ENCODE measurements at regions not wholly inside any gene's neighbourhood (a gene's known extent, or its start where the extent isn't known, plus 50 kb on each side); places are given as distances from the start of the nearest gene placed in this dataset.

GRCh38 chr4:137226221-137226620 lies 306.1 kb downstream of the PCDH18 start:
- Histone ChIP-seq H3K27me3 (no peaks in the 10 kb centered on the region), H3K4me3 (no peak overlapping the region), H3K4me1 (no peaks in the 10 kb centered on the region), H3K27ac (no peak overlapping the region), H3K9me3 (no peaks in the 10 kb centered on the region), H3K36me3 (no peaks in the 10 kb centered on the region)
- in situ Hi-C loops (cut with MboI; ENCODE audit: low sequenced_read_pairs in 4 of 4) (no loop called here), intact Hi-C loops (cut with DNase I; ENCODE audit: low total_unique reads) (no loop called here)
- TF ChIP-seq, protein P1, sequence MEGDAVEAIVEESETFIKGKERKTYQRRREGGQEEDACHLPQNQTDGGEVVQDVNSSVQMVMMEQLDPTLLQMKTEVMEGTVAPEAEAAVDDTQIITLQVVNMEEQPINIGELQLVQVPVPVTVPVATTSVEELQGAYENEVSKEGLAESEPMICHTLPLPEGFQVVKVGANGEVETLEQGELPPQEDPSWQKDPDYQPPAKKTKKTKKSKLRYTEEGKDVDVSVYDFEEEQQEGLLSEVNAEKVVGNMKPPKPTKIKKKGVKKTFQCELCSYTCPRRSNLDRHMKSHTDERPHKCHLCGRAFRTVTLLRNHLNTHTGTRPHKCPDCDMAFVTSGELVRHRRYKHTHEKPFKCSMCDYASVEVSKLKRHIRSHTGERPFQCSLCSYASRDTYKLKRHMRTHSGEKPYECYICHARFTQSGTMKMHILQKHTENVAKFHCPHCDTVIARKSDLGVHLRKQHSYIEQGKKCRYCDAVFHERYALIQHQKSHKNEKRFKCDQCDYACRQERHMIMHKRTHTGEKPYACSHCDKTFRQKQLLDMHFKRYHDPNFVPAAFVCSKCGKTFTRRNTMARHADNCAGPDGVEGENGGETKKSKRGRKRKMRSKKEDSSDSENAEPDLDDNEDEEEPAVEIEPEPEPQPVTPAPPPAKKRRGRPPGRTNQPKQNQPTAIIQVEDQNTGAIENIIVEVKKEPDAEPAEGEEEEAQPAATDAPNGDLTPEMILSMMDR (IDR thresholded peaks at IDR 0.05 in 4 of 5, conservative IDR thresholded peaks at IDR 0.05 in 1 of 5) = no peak
- no peak for TF ChIP-seq POLR2A (IDR thresholded peaks at IDR 0.05)
- DNase-seq (no peak), ATAC-seq (no peak)

GRCh38 chr4:137213372-137214173 lies 318.7 kb downstream of the PCDH18 start:
- H3K4me1 ChIP-seq = no peaks in the 10 kb centered on the region
- DNase-seq (no peak), ATAC-seq (no peak)
- no peak overlapping the region for H3K4me3 ChIP-seq
- in situ Hi-C loops (cut with MboI; ENCODE audit: low sequenced_read_pairs in 4 of 4) = no loop called here
- no peaks in the 10 kb centered on the region for H3K27me3 ChIP-seq
- no peaks in the 10 kb centered on the region for H3K36me3 ChIP-seq
- H3K9me3 ChIP-seq = no peaks in the 10 kb centered on the region
- TF ChIP-seq, protein P1 (IDR thresholded peaks at IDR 0.05 in 4 of 5, conservative IDR thresholded peaks at IDR 0.05 in 1 of 5) = no peak
- TF ChIP-seq POLR2A (IDR thresholded peaks at IDR 0.05) = no peak
- H3K27ac ChIP-seq = no peak overlapping the region
- intact Hi-C loops (cut with DNase I; ENCODE audit: low total_unique reads) = no loop called here

- ATAC-seq (no peak), DNase-seq (no peak)
- Histone ChIP-seq H3K4me3 (no peak overlapping the region), H3K9me3 (no peaks in the 10 kb centered on the region), H3K27me3 (no peaks in the 10 kb centered on the region), H3K27ac (no peak overlapping the region), H3K36me3 (no peaks in the 10 kb centered on the region), H3K4me1 (no peaks in the 10 kb centered on the region)
- in situ Hi-C loops (cut with MboI; ENCODE audit: low sequenced_read_pairs in 4 of 4) (no loop called here), intact Hi-C loops (cut with DNase I; ENCODE audit: low total_unique reads) (no loop called here)
- TF ChIP-seq, protein P1 (IDR thresholded peaks at IDR 0.05 in 4 of 5, conservative IDR thresholded peaks at IDR 0.05 in 1 of 5) = no peak
- no peak for TF ChIP-seq POLR2A (IDR thresholded peaks at IDR 0.05)
These were observed 319.7 kb downstream of the PCDH18 start for GRCh38 chr4:137212601-137213000.

DNA sequence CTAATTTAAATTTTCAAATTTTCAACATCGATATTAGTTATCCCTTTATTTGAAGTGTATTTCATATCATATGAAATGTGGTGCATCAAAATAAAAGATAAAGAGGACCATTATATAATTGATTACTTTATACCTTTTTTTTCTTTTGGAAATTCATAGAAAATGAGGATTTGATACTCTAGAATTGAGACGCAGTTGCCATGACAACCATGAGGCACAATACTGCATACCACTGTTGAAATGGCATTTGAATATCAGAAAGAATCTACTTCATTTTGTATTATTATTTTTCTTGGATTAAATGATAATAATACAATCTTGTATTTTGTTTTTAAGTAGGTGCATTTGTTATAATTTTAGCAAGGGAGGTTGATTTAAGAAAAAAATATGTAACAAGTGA lies 323.1 kb downstream of the PCDH18 start:
- no peak for DNase-seq
- TF ChIP-seq POLR2A (IDR thresholded peaks at IDR 0.05) = no peak
- TF ChIP-seq, protein P1 (IDR thresholded peaks at IDR 0.05 in 4 of 5, conservative IDR thresholded peaks at IDR 0.05 in 1 of 5) = no peak
- in situ Hi-C loops (cut with MboI; ENCODE audit: low sequenced_read_pairs in 4 of 4) (no loop called here), intact Hi-C loops (cut with DNase I; ENCODE audit: low total_unique reads) (no loop called here)
- Histone ChIP-seq H3K4me1 (no peaks in the 10 kb centered on the region), H3K4me3 (no peak overlapping the region), H3K36me3 (no peaks in the 10 kb centered on the region), H3K27ac (no peak overlapping the region), H3K9me3 (no peaks in the 10 kb centered on the region), H3K27me3 (no peaks in the 10 kb centered on the region)
- ATAC-seq = no peak

GRCh38 chr4:137206781-137207180 lies 325.5 kb downstream of the PCDH18 start:
- no peaks in the 10 kb centered on the region for H3K4me1 ChIP-seq
- in situ Hi-C loops (cut with MboI; ENCODE audit: low sequenced_read_pairs in 4 of 4) = no loop called here
- DNase-seq = no peak
- H3K4me3 ChIP-seq = no peak overlapping the region
- H3K27me3 ChIP-seq = no peaks in the 10 kb centered on the region
- no peak for ATAC-seq
- H3K36me3 ChIP-seq = no peaks in the 10 kb centered on the region
- TF ChIP-seq, protein P1 (IDR thresholded peaks at IDR 0.05 in 4 of 5, conservative IDR thresholded peaks at IDR 0.05 in 1 of 5) = no peak
- TF ChIP-seq POLR2A (IDR thresholded peaks at IDR 0.05) = no peak
- intact Hi-C loops (cut with DNase I; ENCODE audit: low total_unique reads) = no loop called here
- no peaks in the 10 kb centered on the region for H3K9me3 ChIP-seq
- H3K27ac ChIP-seq = no peak overlapping the region
